KG1 (cell line): ENCODE measurements at regions not wholly inside any gene's neighbourhood (a gene's known extent, or its start where the extent isn't known, plus 50 kb on each side); places are given as distances from the start of the nearest gene placed in this dataset.
"Not testable (repeated sequence)": the region's sequence is repeated elsewhere in the genome, so short reads cannot be mapped to it uniquely, and the experiment has no call there.

Source experiments
- DNase-seq: peaks from one replicate; lab custom pipeline; 2025; lab: John Stamatoyannopoulos, UW

GRCh38 chr13:80883545-80883944 lies 542.6 kb upstream of the SPRY2 start:
- DNase-seq: no peak

- no peak for DNase-seq
Observed at GRCh38 chr13:80881942-80882445, 541.1 kb upstream of the SPRY2 start.

GRCh38 chr13:80881495-80881894 lies 540.6 kb upstream of the SPRY2 start:
- no peak for DNase-seq

- DNase-seq: no peak
Observed at GRCh38 chr13:80881034-80881433, 540.1 kb upstream of the SPRY2 start.

GRCh38 chr13:80877944-80878241 lies 537.0 kb upstream of the SPRY2 start:
- DNase-seq: no peak

- no peak for DNase-seq
Observed at GRCh38 chr13:80877209-80877943, 536.5 kb upstream of the SPRY2 start.

- peak; percentile 60 for DNase-seq
Observed at GRCh38 chr13:80873589-80873988, 532.7 kb upstream of the SPRY2 start.

GRCh38 chr13:80871971-80872370 lies 531.0 kb upstream of the SPRY2 start:
- DNase-seq: not testable (repeated sequence)

GRCh38 chr13:80871481-80871880 lies 530.6 kb upstream of the SPRY2 start:
- no peak for DNase-seq

- no peak for DNase-seq
Observed at GRCh38 chr13:80870186-80870585, 529.3 kb upstream of the SPRY2 start.

GRCh38 chr13:80866921-80867320 lies 526.0 kb upstream of the SPRY2 start:
- no peak for DNase-seq

- DNase-seq: no peak
Observed at GRCh38 chr13:80865329-80865728, 524.4 kb upstream of the SPRY2 start.

- DNase-seq: no peak
Observed at GRCh38 chr13:80862456-80862855, 521.5 kb upstream of the SPRY2 start.

- DNase-seq: no peak
Observed at GRCh38 chr13:80860845-80861244, 519.9 kb upstream of the SPRY2 start.

GRCh38 chr13:80858131-80858530 lies 517.2 kb upstream of the SPRY2 start:
- no peak for DNase-seq

- no peak for DNase-seq
Observed at GRCh38 chr13:80857321-80857720, 516.4 kb upstream of the SPRY2 start.

- no peak for DNase-seq
Observed at GRCh38 chr13:80850771-80851170, 509.8 kb upstream of the SPRY2 start.

GRCh38 chr13:80844164-80844563 lies 503.2 kb upstream of the SPRY2 start:
- no peak for DNase-seq

- DNase-seq: no peak
Observed at GRCh38 chr13:80841414-80841813, 500.5 kb upstream of the SPRY2 start.

GRCh38 chr13:80840316-80840976 lies 499.5 kb upstream of the SPRY2 start:
- no peak for DNase-seq

- no peak for DNase-seq
Observed at GRCh38 chr13:80835902-80836301, 495.0 kb upstream of the SPRY2 start.

GRCh38 chr13:80830431-80830830 lies 489.5 kb upstream of the SPRY2 start:
- DNase-seq: no peak

GRCh38 chr13:80828759-80829158 lies 487.8 kb upstream of the SPRY2 start:
- no peak for DNase-seq

GRCh38 chr13:80825276-80825675 lies 484.4 kb upstream of the SPRY2 start:
- DNase-seq: no peak
